NAMALWA (cell line): ENCODE measurements at regions not wholly inside any gene's neighbourhood (a gene's known extent, or its start where the extent isn't known, plus 50 kb on each side); places are given as distances from the start of the nearest gene placed in this dataset.

Source experiments
- DNase-seq: peaks from one replicate; pipeline ENCODE4 v3.0.0-alpha.2; 2015; ENCODE audit warnings: low spot score

GRCh38 chr10:58010073-58010702 lies 257.5 kb downstream of the IPMK start:
- no peak for DNase-seq

GRCh38 chr10:58003945-58004344 lies 263.7 kb downstream of the IPMK start:
- no peak for DNase-seq

- DNase-seq = no peak
Observed at GRCh38 chr10:58001159-58001558, 266.5 kb downstream of the IPMK start.

- DNase-seq = no peak
Observed at GRCh38 chr10:57996536-57996935, 271.2 kb downstream of the IPMK start.

GRCh38 chr10:57993302-57993701 lies 274.4 kb downstream of the IPMK start:
- no peak for DNase-seq

- DNase-seq = no peak
Observed at GRCh38 chr10:57992321-57993077, 275.2 kb downstream of the IPMK start.

GRCh38 chr10:57988964-57989363 lies 278.7 kb downstream of the IPMK start:
- DNase-seq = no peak

GRCh38 chr10:57987055-57987721 lies 280.5 kb downstream of the IPMK start:
- DNase-seq = no peak

GRCh38 chr10:57986422-57986821 lies 281.3 kb downstream of the IPMK start:
- no peak for DNase-seq

GRCh38 chr10:57983281-57983791 lies 284.4 kb downstream of the IPMK start:
- no peak for DNase-seq

- no peak for DNase-seq
Observed at GRCh38 chr10:57982091-57982490, 285.6 kb downstream of the IPMK start.

- no peak for DNase-seq
Observed at GRCh38 chr10:57979956-57980355, 287.7 kb downstream of the IPMK start.

- DNase-seq = no peak
Observed at GRCh38 chr10:57979491-57979890, 288.2 kb downstream of the IPMK start.

- DNase-seq = no peak
Observed at GRCh38 chr10:57977262-57977661, 290.4 kb downstream of the IPMK start.

GRCh38 chr10:57973451-57973850 lies 294.2 kb downstream of the IPMK start:
- DNase-seq = no peak

- no peak for DNase-seq
Observed at GRCh38 chr10:57972783-57973182, 294.9 kb downstream of the IPMK start.

- no peak for DNase-seq
Observed at GRCh38 chr10:57968328-57969016, 299.2 kb downstream of the IPMK start.

GRCh38 chr10:57964351-57964750 lies 303.3 kb downstream of the IPMK start:
- DNase-seq = no peak

GRCh38 chr10:57963546-57963945 lies 304.1 kb downstream of the IPMK start:
- DNase-seq = no peak

- DNase-seq = no peak
Observed at GRCh38 chr10:57962839-57963238, 304.9 kb downstream of the IPMK start.

- no peak for DNase-seq
Observed at GRCh38 chr10:57961487-57961886, 306.2 kb downstream of the IPMK start.

GRCh38 chr10:57960406-57960805 lies 307.3 kb downstream of the IPMK start:
- no peak for DNase-seq
